ENCODE measurements at regions not wholly inside any gene's neighbourhood (a gene's known extent, or its start where the extent isn't known, plus 50 kb on each side); places are given as distances from the start of the nearest gene placed in this dataset.

DNA sequence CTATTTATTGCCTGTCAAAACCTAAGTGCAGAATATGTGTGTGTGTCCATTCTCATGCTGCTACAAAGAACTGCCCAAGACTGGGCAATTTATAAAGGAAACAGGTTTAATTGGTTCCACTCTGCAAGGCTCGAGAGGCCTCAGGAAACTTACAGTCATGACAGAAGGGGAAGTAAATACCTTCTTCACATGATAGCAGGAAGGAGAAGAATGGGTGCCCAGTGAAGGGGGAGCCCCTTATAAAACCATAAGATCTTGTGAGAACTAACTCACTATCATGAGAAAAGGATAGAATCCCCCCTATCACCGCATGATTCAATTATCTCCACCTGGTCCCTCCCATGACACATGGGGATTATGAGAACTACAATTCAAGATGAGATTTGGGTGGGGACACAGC, 300.7 kb upstream of the SNX7 start:
- TF ChIP-seq, protein P1, sequence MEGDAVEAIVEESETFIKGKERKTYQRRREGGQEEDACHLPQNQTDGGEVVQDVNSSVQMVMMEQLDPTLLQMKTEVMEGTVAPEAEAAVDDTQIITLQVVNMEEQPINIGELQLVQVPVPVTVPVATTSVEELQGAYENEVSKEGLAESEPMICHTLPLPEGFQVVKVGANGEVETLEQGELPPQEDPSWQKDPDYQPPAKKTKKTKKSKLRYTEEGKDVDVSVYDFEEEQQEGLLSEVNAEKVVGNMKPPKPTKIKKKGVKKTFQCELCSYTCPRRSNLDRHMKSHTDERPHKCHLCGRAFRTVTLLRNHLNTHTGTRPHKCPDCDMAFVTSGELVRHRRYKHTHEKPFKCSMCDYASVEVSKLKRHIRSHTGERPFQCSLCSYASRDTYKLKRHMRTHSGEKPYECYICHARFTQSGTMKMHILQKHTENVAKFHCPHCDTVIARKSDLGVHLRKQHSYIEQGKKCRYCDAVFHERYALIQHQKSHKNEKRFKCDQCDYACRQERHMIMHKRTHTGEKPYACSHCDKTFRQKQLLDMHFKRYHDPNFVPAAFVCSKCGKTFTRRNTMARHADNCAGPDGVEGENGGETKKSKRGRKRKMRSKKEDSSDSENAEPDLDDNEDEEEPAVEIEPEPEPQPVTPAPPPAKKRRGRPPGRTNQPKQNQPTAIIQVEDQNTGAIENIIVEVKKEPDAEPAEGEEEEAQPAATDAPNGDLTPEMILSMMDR (IDR thresholded peaks at IDR 0.05) = no peak

GRCh38 chr1:98355656-98356383, 305.7 kb upstream of the SNX7 start:
- TF ChIP-seq, protein P1 (IDR thresholded peaks at IDR 0.05) = no peak

GRCh38 chr1:98352378-98352777, 309.1 kb upstream of the SNX7 start:
- TF ChIP-seq, protein P1 (IDR thresholded peaks at IDR 0.05) = no peak

DNA sequence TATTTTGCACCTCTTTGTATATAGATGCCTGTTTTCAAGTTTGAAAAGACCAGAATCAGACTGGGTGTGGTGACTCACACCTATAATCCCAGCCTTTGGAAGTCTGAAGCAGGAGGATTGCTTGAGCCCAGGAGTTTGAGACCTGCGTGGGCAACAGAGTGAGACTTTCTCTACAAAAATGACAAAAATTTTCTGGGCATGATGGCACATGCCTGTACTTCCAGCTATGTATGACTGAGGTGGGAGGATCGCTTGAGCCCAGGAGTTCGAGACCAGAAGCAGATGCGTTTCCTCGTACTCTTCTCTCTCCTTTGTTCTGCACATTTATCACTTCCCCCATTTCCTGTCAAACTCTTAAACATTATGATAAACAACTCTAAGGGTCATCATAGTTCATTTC, 310.0 kb upstream of the SNX7 start:
- TF ChIP-seq, protein P1 (IDR thresholded peaks at IDR 0.05) = no peak

GRCh38 chr1:98345417-98345816, 316.1 kb upstream of the SNX7 start:
- TF ChIP-seq, protein P1 (IDR thresholded peaks at IDR 0.05) = no peak

DNA sequence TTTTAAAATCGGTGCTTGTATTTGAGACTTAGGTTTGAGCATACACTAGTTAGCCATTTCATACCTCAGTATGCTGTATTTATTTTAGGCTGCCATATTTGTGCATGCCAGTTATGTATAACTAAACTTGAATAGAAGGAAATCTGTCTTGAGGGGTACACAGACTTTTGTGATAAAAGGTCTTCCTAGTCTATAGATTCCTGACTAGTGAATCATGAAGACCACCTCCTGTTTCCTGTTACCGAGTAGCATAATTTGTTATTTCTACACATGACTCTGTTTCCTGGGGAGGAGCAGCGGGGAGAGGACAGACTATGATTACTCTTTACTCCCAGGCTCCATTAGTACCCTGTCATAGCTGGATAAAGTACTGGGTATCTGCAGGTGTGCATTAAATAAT, 316.8 kb upstream of the SNX7 start:
- TF ChIP-seq, protein P1 (IDR thresholded peaks at IDR 0.05) = no peak

DNA sequence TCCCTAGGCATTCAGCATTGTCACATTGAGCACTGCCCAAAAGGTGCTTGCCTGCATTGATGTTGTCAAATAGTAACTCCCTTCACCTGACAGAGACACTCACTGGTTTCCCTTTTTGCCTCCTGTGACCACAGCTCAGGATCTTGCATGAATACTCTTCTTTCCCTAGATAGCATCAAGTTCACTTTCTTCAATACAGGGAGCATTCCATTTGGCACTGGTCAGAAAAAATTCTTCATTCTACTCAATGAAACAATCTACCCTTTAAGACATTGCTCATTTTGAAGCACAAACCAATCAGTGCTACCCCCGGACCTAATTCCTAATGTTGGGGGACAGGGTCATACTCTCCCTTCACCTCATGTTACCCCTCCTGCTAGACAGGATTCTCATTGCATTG, 319.0 kb upstream of the SNX7 start:
- TF ChIP-seq, protein P1 (IDR thresholded peaks at IDR 0.05) = no peak

GRCh38 chr1:98340511-98340910, 321.0 kb upstream of the SNX7 start:
- TF ChIP-seq, protein P1 (IDR thresholded peaks at IDR 0.05) = no peak
